ENCODE measurements at regions not wholly inside any gene's neighbourhood (a gene's known extent, or its start where the extent isn't known, plus 50 kb on each side); places are given as distances from the start of the nearest gene placed in this dataset.
A peak's percentile ranks its signal among the peaks of the same experiment; 100 is the strongest.

DNA sequence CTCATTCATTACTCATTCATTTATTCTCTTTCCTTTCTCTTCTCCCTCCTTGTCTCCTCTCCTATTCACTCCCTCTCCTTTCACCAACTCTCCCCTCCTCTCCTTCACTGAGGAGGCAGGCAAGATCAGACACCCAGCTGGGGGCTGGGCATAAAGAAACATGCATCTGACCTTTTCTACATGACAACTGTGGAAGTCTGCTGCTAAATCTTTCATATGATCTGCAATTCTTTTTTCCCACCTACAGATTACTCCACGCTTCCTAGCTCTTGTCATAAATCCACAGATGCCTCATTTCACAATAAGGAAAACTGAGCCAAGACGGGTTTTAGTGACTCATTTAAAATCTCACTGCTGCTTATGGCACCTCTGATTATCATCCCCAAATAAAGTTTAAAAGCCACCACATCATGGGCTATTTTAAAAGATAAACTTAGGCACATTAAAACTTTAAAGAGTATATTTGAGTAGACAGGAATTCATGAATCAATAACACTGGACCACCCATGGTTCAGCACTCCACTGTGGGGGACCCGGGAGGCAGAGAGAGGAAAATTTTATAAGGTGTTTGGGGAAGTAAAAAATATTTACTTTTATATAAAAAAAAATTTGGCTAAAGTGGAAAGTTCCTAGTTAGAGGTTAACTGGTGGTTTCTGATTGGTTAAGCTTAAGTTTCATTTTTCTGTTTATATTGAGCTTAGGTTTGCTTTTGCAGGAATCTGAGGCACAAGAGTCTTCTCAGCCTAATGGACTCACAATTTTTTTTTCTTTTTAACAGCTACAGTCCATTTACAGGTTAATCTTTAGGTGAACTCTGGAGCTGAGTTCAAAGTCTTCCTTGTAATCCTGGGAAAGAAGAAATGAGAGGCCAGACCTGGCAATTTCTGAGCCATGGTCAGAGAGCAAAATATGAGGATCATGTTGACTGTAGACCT, 55.8 kb upstream of the DNAH14 start (continued):
- TF ChIP-seq PBX3 (IDR thresholded peaks at IDR 0.05) (peak; percentile 69; the same call in 1 of the 2 replicates), NFIC (IDR thresholded peaks at IDR 0.05; ENCODE audit: borderline replicate concordance) (peak; percentile 18; the same call in 1 of the 2 replicates), EP300 (IDR thresholded peaks at IDR 0.05; ENCODE audit: borderline replicate concordance in 1 of 2, low read depth in 1 of 2, low read length in 1 of 2) (no peak), TCF12 (IDR thresholded peaks at IDR 0.05) (peak; percentile 42; the same call in 1 of the 2 replicates)

GRCh38 chr1:224874775-224875174, 54.7 kb upstream of the DNAH14 start:
- Histone ChIP-seq H3K9me2 (no peaks in the 10 kb centered on the region), H3K36me3 (replicated peaks in 1 of 2; ENCODE audit: control insufficient read depth in 1 of 2, insufficient read depth in 2 of 2, low read length in 1 of 2) (no peaks in the 10 kb centered on the region), H3K27ac (ENCODE audit: low read depth in 2 of 2, low read length in 1 of 2) (no peak overlapping the region), H3K9ac (no peak overlapping the region), H3K79me2 (ENCODE audit: insufficient read depth) (no peaks in the 10 kb centered on the region), H3K27me3 (ENCODE audit: insufficient read depth) (no peaks in the 10 kb centered on the region), H4K20me1 (ENCODE audit: insufficient read depth) (no peaks in the 10 kb centered on the region), H3K4me1 (ENCODE audit: control insufficient read depth in 1 of 2, insufficient read depth in 2 of 2, low read depth in 1 of 2, low read length in 1 of 2) (peaks cover 5 to 10% of the 10 kb centered on the region in 2 experiments; a peak in 3 of 4 replicates), H3K9me3 (no peaks in the 10 kb centered on the region), H2AFZ (ENCODE audit: low read depth) (no peak overlapping the region), H3K4me2 (no peak overlapping the region), H3F3A (replicated peaks; ENCODE audit: insufficient read depth) (no peaks in the 10 kb centered on the region), H3K4me3 (ENCODE audit: low read depth in 2 of 2, low read length in 1 of 2) (no peak overlapping the region)
- 80% methylated on average over 7 of the region's 7 CpGs for WGBS (ENCODE audit: low lambda C conversion rate)
- ChIA-PET CTCF (interaction anchor here (0.9 to 3.4 kb wide), 4 partner anchors 22 to 361 kb away, joined by 3 to 23 read pairs (median 9); no protein-coding TSS in a partner anchor), POLR2A (no interaction called here)
- no peak for DNase-seq
- no peak for TF ChIP-seq CTCF (IDR thresholded peaks at IDR 0.05)
- no peak for TF ChIP-seq TCF12 (IDR thresholded peaks at IDR 0.05)
- TF ChIP-seq FOSL2 (IDR thresholded peaks at IDR 0.05; ENCODE audit: borderline replicate concordance, low read depth) = no peak
- TF ChIP-seq YY1 (IDR thresholded peaks at IDR 0.05; ENCODE audit: low read depth) = no peak
- no peak for TF ChIP-seq ELF1 (IDR thresholded peaks at IDR 0.05)
- no peak for TF ChIP-seq SIN3A (IDR thresholded peaks at IDR 0.05; ENCODE audit: borderline replicate concordance, low read depth, low read length)
- TF ChIP-seq, protein P1, sequence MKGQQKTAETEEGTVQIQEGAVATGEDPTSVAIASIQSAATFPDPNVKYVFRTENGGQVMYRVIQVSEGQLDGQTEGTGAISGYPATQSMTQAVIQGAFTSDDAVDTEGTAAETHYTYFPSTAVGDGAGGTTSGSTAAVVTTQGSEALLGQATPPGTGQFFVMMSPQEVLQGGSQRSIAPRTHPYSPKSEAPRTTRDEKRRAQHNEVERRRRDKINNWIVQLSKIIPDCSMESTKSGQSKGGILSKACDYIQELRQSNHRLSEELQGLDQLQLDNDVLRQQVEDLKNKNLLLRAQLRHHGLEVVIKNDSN (IDR thresholded peaks at IDR 0.05; ENCODE audit: borderline replicate concordance, low read depth) = no peak
- TF ChIP-seq POLR2AphosphoS5 (IDR thresholded peaks at IDR 0.05; ENCODE audit: low read depth, low read length) = no peak
- no peak for TF ChIP-seq RXRA (IDR thresholded peaks at IDR 0.05; ENCODE audit: borderline replicate concordance, low read depth)
- no peak for TF ChIP-seq NFIC (IDR thresholded peaks at IDR 0.05; ENCODE audit: borderline replicate concordance)
- TF ChIP-seq TAF1 (IDR thresholded peaks at IDR 0.05; ENCODE audit: borderline replicate concordance, low read depth, low read length) = no peak
- no peak for TF ChIP-seq TEAD4 (IDR thresholded peaks at IDR 0.05; ENCODE audit: borderline replicate concordance, insufficient read depth)
- TF ChIP-seq PBX3 (IDR thresholded peaks at IDR 0.05) = no peak
- no peak for TF ChIP-seq CHD2 (IDR thresholded peaks at IDR 0.05; ENCODE audit: low read length, partially characterized antibody)
- TF ChIP-seq GATA2 (CRISPR knock-in tag; IDR thresholded peaks at IDR 0.05) = no peak
- TF ChIP-seq USF2 (IDR thresholded peaks at IDR 0.05; ENCODE audit: borderline replicate concordance, low read depth, low read length) = no peak
- TF ChIP-seq, protein P2, sequence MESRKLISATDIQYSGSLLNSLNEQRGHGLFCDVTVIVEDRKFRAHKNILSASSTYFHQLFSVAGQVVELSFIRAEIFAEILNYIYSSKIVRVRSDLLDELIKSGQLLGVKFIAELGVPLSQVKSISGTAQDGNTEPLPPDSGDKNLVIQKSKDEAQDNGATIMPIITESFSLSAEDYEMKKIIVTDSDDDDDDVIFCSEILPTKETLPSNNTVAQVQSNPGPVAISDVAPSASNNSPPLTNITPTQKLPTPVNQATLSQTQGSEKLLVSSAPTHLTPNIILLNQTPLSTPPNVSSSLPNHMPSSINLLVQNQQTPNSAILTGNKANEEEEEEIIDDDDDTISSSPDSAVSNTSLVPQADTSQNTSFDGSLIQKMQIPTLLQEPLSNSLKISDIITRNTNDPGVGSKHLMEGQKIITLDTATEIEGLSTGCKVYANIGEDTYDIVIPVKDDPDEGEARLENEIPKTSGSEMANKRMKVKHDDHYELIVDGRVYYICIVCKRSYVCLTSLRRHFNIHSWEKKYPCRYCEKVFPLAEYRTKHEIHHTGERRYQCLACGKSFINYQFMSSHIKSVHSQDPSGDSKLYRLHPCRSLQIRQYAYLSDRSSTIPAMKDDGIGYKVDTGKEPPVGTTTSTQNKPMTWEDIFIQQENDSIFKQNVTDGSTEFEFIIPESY (IDR thresholded peaks at IDR 0.05; ENCODE audit: borderline replicate concordance, low read depth) = no peak

Measured in SK-N-SH (cell line).